ENCODE measurements at regions not wholly inside any gene's neighbourhood (a gene's known extent, or its start where the extent isn't known, plus 50 kb on each side); places are given as distances from the start of the nearest gene placed in this dataset.

DNA sequence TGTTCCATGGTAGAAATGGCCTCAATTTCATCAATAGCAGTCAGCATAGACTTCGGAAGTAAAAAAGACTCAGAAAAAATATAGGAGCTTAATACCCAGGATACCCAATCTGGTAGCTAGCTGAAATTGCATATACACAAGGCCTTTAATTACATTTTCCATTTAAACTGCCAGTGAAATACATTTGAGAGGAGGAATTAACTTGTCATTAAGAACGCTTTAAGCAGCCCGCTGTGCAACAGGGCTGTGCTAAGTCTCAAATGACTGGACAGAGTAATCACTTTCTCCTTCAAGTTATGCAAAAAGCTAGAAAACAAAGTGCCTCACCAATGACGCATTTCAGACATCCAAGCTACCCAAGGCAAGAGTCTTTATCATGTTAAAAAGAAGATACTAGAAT lies 558.8 kb downstream of the MBD2 start:
- TF ChIP-seq CTCF (IDR thresholded peaks at IDR 0.05; ENCODE audit: low read depth, low read length) (no peak), EZH2phosphoT487 (IDR thresholded peaks at IDR 0.05; ENCODE audit: low read depth) (no peak)
